HEK293T (cell line): ENCODE measurements at regions not wholly inside any gene's neighbourhood (a gene's known extent, or its start where the extent isn't known, plus 50 kb on each side); places are given as distances from the start of the nearest gene placed in this dataset.
"Not testable (repeated sequence)": the region's sequence is repeated elsewhere in the genome, so short reads cannot be mapped to it uniquely, and the experiment has no call there.

ENCODE experiments used
- CTCF ChIA-PET: fragments of 350-600 bp; formaldehyde crosslinking; extraction: SDS; loops from one replicate; lab custom pipeline; 2021; ENCODE audit warnings: antibody characterized with exemption, inconsistent platforms; lab: Yijun Ruan, JAX
- POLR2A ChIA-PET: fragments of 350-600 bp; formaldehyde crosslinking; extraction: SDS; loops from one replicate; lab custom pipeline; 2020; ENCODE audit warnings: antibody characterized with exemption, inconsistent platforms; lab: Yijun Ruan, JAX
- DNase-seq: peaks from one replicate; pipeline ENCODE4 v3.0.0; 2012; ENCODE audit warnings: mixed read lengths; ENCODE audit errors: extremely low spot score
- ARNT ChIP-seq: fragments of 450-650 bp; IDR thresholded peaks from 2 replicates; pipeline ENCODE4 v1.6.1; 2017; ENCODE audit warnings: mild to moderate bottlenecking
- BHLHE40 ChIP-seq: fragments of 450-650 bp; IDR thresholded peaks from 2 replicates; pipeline ENCODE4 v1.6.1; 2016; ENCODE audit warnings: mild to moderate bottlenecking, moderate library complexity, borderline replicate concordance
- CTBP1 ChIP-seq: fragments of 450-650 bp; IDR thresholded peaks from 2 replicates; pipeline ENCODE4 v1.6.1; 2016; ENCODE audit warnings: borderline replicate concordance
- ELF4 ChIP-seq: fragments of 450-650 bp; IDR thresholded peaks from 2 replicates; pipeline ENCODE4 v1.6.1; 2017; ENCODE audit warnings: antibody characterized with exemption
- FOXA1 ChIP-seq: fragments of 450-650 bp; IDR thresholded peaks from 2 replicates; pipeline ENCODE4 v1.6.1; 2016; ENCODE audit warnings: mild to moderate bottlenecking
- FOXK2 ChIP-seq: fragments of 450-650 bp; IDR thresholded peaks from 2 replicates; pipeline ENCODE4 v1.6.1; 2016; ENCODE audit warnings: mild to moderate bottlenecking
- FOXM1 ChIP-seq: fragments of 450-650 bp; IDR thresholded peaks from 2 replicates; pipeline ENCODE4 v1.6.1; 2017; ENCODE audit warnings: mild to moderate bottlenecking, borderline replicate concordance
- HDGF ChIP-seq: fragments of 450-650 bp; IDR thresholded peaks from 2 replicates; pipeline ENCODE4 v1.6.1; 2017; ENCODE audit warnings: antibody characterized with exemption, borderline replicate concordance
- L3MBTL2 ChIP-seq: fragments of 450-650 bp; conservative IDR thresholded peaks from 2 replicates; pipeline ENCODE4 v1.6.1; 2016; ENCODE audit warnings: mild to moderate bottlenecking
- LEF1 ChIP-seq: fragments of 450-650 bp; IDR thresholded peaks from 2 replicates; pipeline ENCODE4 v1.6.1; 2017; ENCODE audit warnings: mild to moderate bottlenecking, borderline replicate concordance
- NFRKB ChIP-seq: fragments of 450-650 bp; IDR thresholded peaks from 2 replicates; pipeline ENCODE4 v1.6.1; 2016; ENCODE audit warnings: mild to moderate bottlenecking, moderate library complexity
- PKNOX1 ChIP-seq: fragments of 450-650 bp; IDR thresholded peaks from 2 replicates; pipeline ENCODE4 v1.6.1; 2016
- SP1 ChIP-seq: fragments of 450-650 bp; IDR thresholded peaks from 2 replicates; pipeline ENCODE4 v1.6.1; 2017
- SUZ12 ChIP-seq: fragments of 450-650 bp; IDR thresholded peaks from 2 replicates; pipeline ENCODE4 v1.6.1; 2016; ENCODE audit warnings: mild to moderate bottlenecking
- TARDBP ChIP-seq: fragments of 450-650 bp; IDR thresholded peaks from 2 replicates; pipeline ENCODE4 v1.6.1; 2016
- ZNF384 ChIP-seq: fragments of 450-650 bp; IDR thresholded peaks from 2 replicates; pipeline ENCODE4 v1.6.1; 2016

GRCh38 chr5:126677121-126677520, 76.4 kb downstream of the PHAX start:
- POLR2A ChIA-PET, result interaction anchor here (0.7 to 6.3 kb wide), 3 partner anchors 82 to 100 kb away, joined by 3 to 78 read pairs (median 3); partner anchors contain the start of genes ALDH7A1 and LMNB1
- CTCF ChIA-PET, result interaction anchor here (0.6 to 6.5 kb wide), 5 partner anchors 15 to 138 kb away, joined by 3 to 80 read pairs (median 3); partner anchors contain the start of gene LMNB1
- TF ChIP-seq TARDBP (no peak), ARNT (no peak), BHLHE40 (no peak), ELF4 (no peak), ZNF384 (no peak), SP1 (no peak), LEF1 (no peak), L3MBTL2 (no peak), FOXA1 (no peak), PKNOX1 (no peak), SUZ12 (no peak), FOXM1 (no peak), CTBP1 (no peak)
- no peak for DNase-seq

- POLR2A ChIA-PET, result interaction anchor here (1.6 to 6.3 kb wide), 2 partner anchors 11 to 97 kb away, joined by 4 to 78 read pairs; partner anchors contain the start of gene LMNB1
Observed at GRCh38 chr5:126680191-126680817, 79.6 kb downstream of the PHAX start.

GRCh38 chr5:126681314-126681713, 80.6 kb downstream of the PHAX start:
- not testable (repeated sequence) for DNase-seq
- ChIA-PET POLR2A (interaction anchor here (1.6 to 6.3 kb wide), 2 partner anchors 10 to 96 kb away, joined by 4 to 78 read pairs; partner anchors contain the start of gene LMNB1), CTCF (interaction anchor here (0.7 to 6.5 kb wide), 3 partner anchors 90 to 99 kb away, joined by 3 to 80 read pairs (median 3); partner anchors contain the start of gene LMNB1)

More at GRCh38 chr5:126680191-126680817, 79.6 kb downstream of the PHAX start:
- CTCF ChIA-PET, result interaction anchor here (0.6 to 6.5 kb wide), 4 partner anchors 21 to 125 kb away, joined by 3 to 80 read pairs (median 4); partner anchors contain the start of gene LMNB1
- DNase-seq, result no peak
- TF ChIP-seq TARDBP, result no peak
- no peak for TF ChIP-seq FOXA1
- TF ChIP-seq ELF4, result no peak
- TF ChIP-seq BHLHE40, result no peak
- no peak for TF ChIP-seq CTBP1

GRCh38 chr5:126681970-126682369, 81.2 kb downstream of the PHAX start:
- ChIA-PET CTCF (interaction anchor here (0.7 to 1.4 kb wide), 2 partner anchors 89 to 98 kb away, joined by 3 read pairs; no protein-coding TSS in a partner anchor), POLR2A (interaction anchor here (6.3 kb wide), 1 partner anchor 95 kb away, joined by 78 read pairs; the partner anchor contains the start of gene LMNB1)
- DNase-seq, result no peak
- TF ChIP-seq ELF4 (no peak), SUZ12 (no peak), FOXM1 (no peak), LEF1 (no peak), HDGF (no peak), SP1 (no peak), CTBP1 (no peak), FOXA1 (no peak), NFRKB (no peak), PKNOX1 (no peak), BHLHE40 (no peak), TARDBP (no peak), FOXK2 (no peak), ARNT (no peak)

GRCh38 chr5:126682856-126683255, 82.1 kb downstream of the PHAX start:
- TF ChIP-seq CTBP1 (no peak), FOXA1 (no peak), HDGF (no peak), ELF4 (no peak), ZNF384 (no peak), ARNT (no peak), FOXK2 (no peak), SUZ12 (no peak), LEF1 (no peak), SP1 (no peak), NFRKB (no peak), BHLHE40 (no peak), FOXM1 (no peak), PKNOX1 (no peak), TARDBP (no peak), L3MBTL2 (no peak)
- DNase-seq, result no peak
- ChIA-PET POLR2A (interaction anchor here (1.1 kb wide), 1 partner anchor 95 kb away, joined by 4 read pairs; no protein-coding TSS in a partner anchor), CTCF (no interaction called here)

- POLR2A ChIA-PET, result interaction anchor here (1.1 to 1.5 kb wide), 3 partner anchors 92 to 94 kb away, joined by 4 to 6 read pairs (median 4); no protein-coding TSS in a partner anchor
- no peak for DNase-seq
- CTCF ChIA-PET, result no interaction called here
- no peak for TF ChIP-seq SUZ12
- TF ChIP-seq FOXK2, result no peak
- TF ChIP-seq NFRKB, result no peak
- TF ChIP-seq TARDBP, result no peak
- no peak for TF ChIP-seq ZNF384
- TF ChIP-seq SP1, result no peak
Observed at GRCh38 chr5:126683912-126684311, 83.2 kb downstream of the PHAX start.

GRCh38 chr5:126684656-126685442, 84.1 kb downstream of the PHAX start:
- POLR2A ChIA-PET, result interaction anchor here (0.8 to 1.5 kb wide), 3 partner anchors 91 to 94 kb away, joined by 3 to 6 read pairs (median 4); no protein-coding TSS in a partner anchor
- CTCF ChIA-PET, DNase-seq: not testable (repeated sequence)
